SK-N-SH (cell line): ENCODE measurements at regions not wholly inside any gene's neighbourhood (a gene's known extent, or its start where the extent isn't known, plus 50 kb on each side); places are given as distances from the start of the nearest gene placed in this dataset.

ENCODE experiments used
- EP300 ChIP-seq, 2 experiments: IDR thresholded peaks; 2 replicates each; pipeline versions ENCODE4 v1.4.0 to v1.6.1; 2012; ENCODE audit warnings: borderline replicate concordance in 1 of 2, low read depth in 1 of 2, low read length in 1 of 2
- FOXM1 ChIP-seq: IDR thresholded peaks from 2 replicates; pipeline ENCODE4 v1.4.0; 2012; ENCODE audit warnings: low read depth, mild to moderate bottlenecking
- GATA2 ChIP-seq: sonication (generic); formaldehyde crosslinking; IDR thresholded peaks from 2 replicates; pipeline ENCODE4 v1.5.0; 2020; ENCODE audit warnings: mild to moderate bottlenecking, missing genetic modification reagents
- TF ChIP-seq, protein P1 (sequence below): IDR thresholded peaks from 2 replicates; pipeline ENCODE4 v1.6.1; 2012; ENCODE audit warnings: mild to moderate bottlenecking, low read depth, low read length, moderate library complexity
- TF ChIP-seq, protein P2 (sequence below): fragments of 200-600 bp; sonication (generic); IDR thresholded peaks from 2 replicates; pipeline ENCODE4 v1.6.1; 2017; ENCODE audit warnings: antibody characterized with exemption, mild to moderate bottlenecking, moderate library complexity
- TF ChIP-seq, protein P3 (sequence below): fragments of 150-350 bp; IDR thresholded peaks from 2 replicates; pipeline ENCODE4 v1.6.1; 2017; ENCODE audit warnings: antibody characterized with exemption, low read length, low read depth, borderline replicate concordance
- TF ChIP-seq, protein P4 (sequence below): IDR thresholded peaks from 2 replicates; pipeline ENCODE4; 2012

DNA sequence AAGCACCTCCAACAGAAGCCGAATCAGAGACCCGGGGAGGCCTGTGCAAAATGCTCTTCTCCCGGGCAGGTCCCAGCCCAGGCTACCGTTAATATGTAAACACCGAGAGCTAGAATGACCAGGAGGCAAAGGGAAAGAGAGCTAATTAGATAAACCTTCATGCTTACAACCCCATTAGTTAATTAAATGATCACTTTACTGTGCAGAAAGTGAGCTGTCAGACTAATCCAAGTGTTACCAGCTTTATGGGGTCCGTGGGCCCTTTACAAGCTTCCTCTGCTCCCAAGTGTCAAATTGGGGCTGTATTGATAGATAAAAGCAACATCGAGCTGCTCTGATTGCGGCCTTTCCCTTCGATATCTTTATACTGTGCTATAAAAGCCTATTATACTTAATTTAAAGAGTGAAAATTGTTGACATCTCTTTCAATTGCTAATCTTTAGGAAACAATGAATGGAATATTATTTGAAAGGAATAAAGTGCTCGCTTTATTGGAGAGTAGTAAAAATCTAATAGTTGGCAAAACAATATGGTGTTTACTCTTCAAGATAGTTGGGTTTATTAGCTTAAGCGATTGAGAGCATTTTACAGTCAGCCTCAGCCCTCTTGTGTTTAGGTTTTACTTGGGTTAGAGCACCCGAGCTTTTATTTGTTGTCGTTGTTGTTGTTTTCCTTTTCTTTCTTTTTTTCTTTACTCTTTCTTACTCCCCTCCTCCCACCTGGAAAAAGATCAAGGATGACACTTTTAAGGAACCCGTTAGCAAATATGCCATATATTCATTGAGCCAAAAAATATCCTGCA lies 189.3 kb upstream of the GPR12 start:
- TF ChIP-seq, protein P1, sequence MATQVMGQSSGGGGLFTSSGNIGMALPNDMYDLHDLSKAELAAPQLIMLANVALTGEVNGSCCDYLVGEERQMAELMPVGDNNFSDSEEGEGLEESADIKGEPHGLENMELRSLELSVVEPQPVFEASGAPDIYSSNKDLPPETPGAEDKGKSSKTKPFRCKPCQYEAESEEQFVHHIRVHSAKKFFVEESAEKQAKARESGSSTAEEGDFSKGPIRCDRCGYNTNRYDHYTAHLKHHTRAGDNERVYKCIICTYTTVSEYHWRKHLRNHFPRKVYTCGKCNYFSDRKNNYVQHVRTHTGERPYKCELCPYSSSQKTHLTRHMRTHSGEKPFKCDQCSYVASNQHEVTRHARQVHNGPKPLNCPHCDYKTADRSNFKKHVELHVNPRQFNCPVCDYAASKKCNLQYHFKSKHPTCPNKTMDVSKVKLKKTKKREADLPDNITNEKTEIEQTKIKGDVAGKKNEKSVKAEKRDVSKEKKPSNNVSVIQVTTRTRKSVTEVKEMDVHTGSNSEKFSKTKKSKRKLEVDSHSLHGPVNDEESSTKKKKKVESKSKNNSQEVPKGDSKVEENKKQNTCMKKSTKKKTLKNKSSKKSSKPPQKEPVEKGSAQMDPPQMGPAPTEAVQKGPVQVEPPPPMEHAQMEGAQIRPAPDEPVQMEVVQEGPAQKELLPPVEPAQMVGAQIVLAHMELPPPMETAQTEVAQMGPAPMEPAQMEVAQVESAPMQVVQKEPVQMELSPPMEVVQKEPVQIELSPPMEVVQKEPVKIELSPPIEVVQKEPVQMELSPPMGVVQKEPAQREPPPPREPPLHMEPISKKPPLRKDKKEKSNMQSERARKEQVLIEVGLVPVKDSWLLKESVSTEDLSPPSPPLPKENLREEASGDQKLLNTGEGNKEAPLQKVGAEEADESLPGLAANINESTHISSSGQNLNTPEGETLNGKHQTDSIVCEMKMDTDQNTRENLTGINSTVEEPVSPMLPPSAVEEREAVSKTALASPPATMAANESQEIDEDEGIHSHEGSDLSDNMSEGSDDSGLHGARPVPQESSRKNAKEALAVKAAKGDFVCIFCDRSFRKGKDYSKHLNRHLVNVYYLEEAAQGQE = no peak
- TF ChIP-seq GATA2 (CRISPR knock-in tag) (no peak), EP300 (IDR thresholded peaks at IDR 0.05; ENCODE audit: borderline replicate concordance in 1 of 2, low read depth in 1 of 2, low read length in 1 of 2) (no peak), FOXM1 (no peak)
- TF ChIP-seq, protein P2, sequence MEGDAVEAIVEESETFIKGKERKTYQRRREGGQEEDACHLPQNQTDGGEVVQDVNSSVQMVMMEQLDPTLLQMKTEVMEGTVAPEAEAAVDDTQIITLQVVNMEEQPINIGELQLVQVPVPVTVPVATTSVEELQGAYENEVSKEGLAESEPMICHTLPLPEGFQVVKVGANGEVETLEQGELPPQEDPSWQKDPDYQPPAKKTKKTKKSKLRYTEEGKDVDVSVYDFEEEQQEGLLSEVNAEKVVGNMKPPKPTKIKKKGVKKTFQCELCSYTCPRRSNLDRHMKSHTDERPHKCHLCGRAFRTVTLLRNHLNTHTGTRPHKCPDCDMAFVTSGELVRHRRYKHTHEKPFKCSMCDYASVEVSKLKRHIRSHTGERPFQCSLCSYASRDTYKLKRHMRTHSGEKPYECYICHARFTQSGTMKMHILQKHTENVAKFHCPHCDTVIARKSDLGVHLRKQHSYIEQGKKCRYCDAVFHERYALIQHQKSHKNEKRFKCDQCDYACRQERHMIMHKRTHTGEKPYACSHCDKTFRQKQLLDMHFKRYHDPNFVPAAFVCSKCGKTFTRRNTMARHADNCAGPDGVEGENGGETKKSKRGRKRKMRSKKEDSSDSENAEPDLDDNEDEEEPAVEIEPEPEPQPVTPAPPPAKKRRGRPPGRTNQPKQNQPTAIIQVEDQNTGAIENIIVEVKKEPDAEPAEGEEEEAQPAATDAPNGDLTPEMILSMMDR = no peak
- TF ChIP-seq, protein P3, sequence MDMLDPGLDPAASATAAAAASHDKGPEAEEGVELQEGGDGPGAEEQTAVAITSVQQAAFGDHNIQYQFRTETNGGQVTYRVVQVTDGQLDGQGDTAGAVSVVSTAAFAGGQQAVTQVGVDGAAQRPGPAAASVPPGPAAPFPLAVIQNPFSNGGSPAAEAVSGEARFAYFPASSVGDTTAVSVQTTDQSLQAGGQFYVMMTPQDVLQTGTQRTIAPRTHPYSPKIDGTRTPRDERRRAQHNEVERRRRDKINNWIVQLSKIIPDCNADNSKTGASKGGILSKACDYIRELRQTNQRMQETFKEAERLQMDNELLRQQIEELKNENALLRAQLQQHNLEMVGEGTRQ = no peak
- TF ChIP-seq, protein P4, sequence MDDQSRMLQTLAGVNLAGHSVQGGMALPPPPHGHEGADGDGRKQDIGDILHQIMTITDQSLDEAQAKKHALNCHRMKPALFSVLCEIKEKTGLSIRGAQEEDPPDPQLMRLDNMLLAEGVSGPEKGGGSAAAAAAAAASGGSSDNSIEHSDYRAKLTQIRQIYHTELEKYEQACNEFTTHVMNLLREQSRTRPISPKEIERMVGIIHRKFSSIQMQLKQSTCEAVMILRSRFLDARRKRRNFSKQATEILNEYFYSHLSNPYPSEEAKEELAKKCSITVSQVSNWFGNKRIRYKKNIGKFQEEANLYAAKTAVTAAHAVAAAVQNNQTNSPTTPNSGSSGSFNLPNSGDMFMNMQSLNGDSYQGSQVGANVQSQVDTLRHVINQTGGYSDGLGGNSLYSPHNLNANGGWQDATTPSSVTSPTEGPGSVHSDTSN = no peak
